ENCODE measurements at regions not wholly inside any gene's neighbourhood (a gene's known extent, or its start where the extent isn't known, plus 50 kb on each side); places are given as distances from the start of the nearest gene placed in this dataset.

DNA sequence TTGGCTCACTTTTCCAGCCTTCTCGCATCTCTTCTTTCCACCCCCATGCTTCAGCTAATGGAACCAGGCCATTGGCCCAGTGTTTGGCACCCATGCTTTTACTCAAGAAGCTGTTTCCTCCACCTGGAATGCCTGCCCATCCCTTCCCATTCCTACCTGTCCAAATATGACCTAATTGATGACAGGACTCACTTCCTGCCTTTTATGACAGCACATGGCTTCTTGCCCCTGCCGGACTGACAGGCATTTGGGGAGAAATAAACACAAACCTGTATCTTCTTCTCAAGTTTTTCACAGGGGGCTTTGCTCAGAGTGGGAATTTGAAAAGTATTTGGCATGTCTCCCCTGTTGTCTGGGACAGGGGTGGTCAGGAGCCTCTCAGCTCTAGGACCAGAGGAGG, 120.1 kb downstream of the ABHD5 start:
- TF ChIP-seq, protein P1, sequence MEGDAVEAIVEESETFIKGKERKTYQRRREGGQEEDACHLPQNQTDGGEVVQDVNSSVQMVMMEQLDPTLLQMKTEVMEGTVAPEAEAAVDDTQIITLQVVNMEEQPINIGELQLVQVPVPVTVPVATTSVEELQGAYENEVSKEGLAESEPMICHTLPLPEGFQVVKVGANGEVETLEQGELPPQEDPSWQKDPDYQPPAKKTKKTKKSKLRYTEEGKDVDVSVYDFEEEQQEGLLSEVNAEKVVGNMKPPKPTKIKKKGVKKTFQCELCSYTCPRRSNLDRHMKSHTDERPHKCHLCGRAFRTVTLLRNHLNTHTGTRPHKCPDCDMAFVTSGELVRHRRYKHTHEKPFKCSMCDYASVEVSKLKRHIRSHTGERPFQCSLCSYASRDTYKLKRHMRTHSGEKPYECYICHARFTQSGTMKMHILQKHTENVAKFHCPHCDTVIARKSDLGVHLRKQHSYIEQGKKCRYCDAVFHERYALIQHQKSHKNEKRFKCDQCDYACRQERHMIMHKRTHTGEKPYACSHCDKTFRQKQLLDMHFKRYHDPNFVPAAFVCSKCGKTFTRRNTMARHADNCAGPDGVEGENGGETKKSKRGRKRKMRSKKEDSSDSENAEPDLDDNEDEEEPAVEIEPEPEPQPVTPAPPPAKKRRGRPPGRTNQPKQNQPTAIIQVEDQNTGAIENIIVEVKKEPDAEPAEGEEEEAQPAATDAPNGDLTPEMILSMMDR (IDR thresholded peaks at IDR 0.05), result no peak
- no peak for TF ChIP-seq POLR2A (IDR thresholded peaks at IDR 0.05)
